ENCODE measurements at regions not wholly inside any gene's neighbourhood (a gene's known extent, or its start where the extent isn't known, plus 50 kb on each side); places are given as distances from the start of the nearest gene placed in this dataset.

GRCh38 chr2:226445216-226445861 is 354.3 kb downstream of the IRS1 start:
- H3K27me3 ChIP-seq (ENCODE audit: low read depth): no peaks in the 10 kb centered on the region
- intact Hi-C loops (cut with DNase I): no loop called here
- ATAC-seq: no peak
- no peaks in the 10 kb centered on the region for H3K36me3 ChIP-seq
- no peak overlapping the region for H3K27ac ChIP-seq
- no peak for TF ChIP-seq CTCF (IDR thresholded peaks at IDR 0.05)
- no peak overlapping the region for H3K4me3 ChIP-seq
- no peaks in the 10 kb centered on the region for H3K9me3 ChIP-seq
- no peak for DNase-seq
- H3K4me1 ChIP-seq: no peaks in the 10 kb centered on the region

- no peaks in the 10 kb centered on the region for H3K4me1 ChIP-seq
- intact Hi-C loops (cut with DNase I): no loop called here
- ATAC-seq: no peak
- H3K27ac ChIP-seq: no peak overlapping the region
- H3K27me3 ChIP-seq (ENCODE audit: low read depth): no peaks in the 10 kb centered on the region
- H3K36me3 ChIP-seq: no peaks in the 10 kb centered on the region
- no peaks in the 10 kb centered on the region for H3K9me3 ChIP-seq
- no peak overlapping the region for H3K4me3 ChIP-seq
- no peak for TF ChIP-seq CTCF (IDR thresholded peaks at IDR 0.05)
- DNase-seq: no peak
Observed at GRCh38 chr2:226443112-226443511, 356.5 kb downstream of the IRS1 start.

GRCh38 chr2:226440127-226440918 is 359.3 kb downstream of the IRS1 start:
- Histone ChIP-seq H3K4me3 (no peak overlapping the region), H3K36me3 (no peaks in the 10 kb centered on the region), H3K9me3 (no peaks in the 10 kb centered on the region), H3K27ac (no peak overlapping the region), H3K4me1 (no peaks in the 10 kb centered on the region), H3K27me3 (ENCODE audit: low read depth) (no peaks in the 10 kb centered on the region)
- no peak for DNase-seq
- intact Hi-C loops (cut with DNase I): no loop called here
- no peak for ATAC-seq
- no peak for TF ChIP-seq CTCF (IDR thresholded peaks at IDR 0.05)

GRCh38 chr2:226439337-226439736 is 360.3 kb downstream of the IRS1 start:
- no peak overlapping the region for H3K4me3 ChIP-seq
- no peaks in the 10 kb centered on the region for H3K27me3 ChIP-seq (ENCODE audit: low read depth)
- H3K27ac ChIP-seq: no peak overlapping the region
- H3K9me3 ChIP-seq: no peaks in the 10 kb centered on the region
- DNase-seq (no peak), ATAC-seq (no peak)
- no peak for TF ChIP-seq CTCF (IDR thresholded peaks at IDR 0.05)
- no peaks in the 10 kb centered on the region for H3K36me3 ChIP-seq
- no peaks in the 10 kb centered on the region for H3K4me1 ChIP-seq
- intact Hi-C loops (cut with DNase I): no loop called here

- H3K9me3 ChIP-seq: no peaks in the 10 kb centered on the region
- no peaks in the 10 kb centered on the region for H3K4me1 ChIP-seq
- no peaks in the 10 kb centered on the region for H3K36me3 ChIP-seq
- intact Hi-C loops (cut with DNase I): no loop called here
- no peak overlapping the region for H3K4me3 ChIP-seq
- no peak for TF ChIP-seq CTCF (IDR thresholded peaks at IDR 0.05)
- H3K27me3 ChIP-seq (ENCODE audit: low read depth): no peaks in the 10 kb centered on the region
- ATAC-seq: no peak
- DNase-seq: no peak
- H3K27ac ChIP-seq: no peak overlapping the region
Observed at GRCh38 chr2:226435146-226435545, 364.5 kb downstream of the IRS1 start.
